NB4 (cell line): ENCODE measurements at regions not wholly inside any gene's neighbourhood (a gene's known extent, or its start where the extent isn't known, plus 50 kb on each side); places are given as distances from the start of the nearest gene placed in this dataset.

Experiments
- CTCF ChIP-seq: IDR thresholded peaks from one replicate; pipeline ENCODE4 v1.5.1; 2012; ENCODE audit warnings: low read depth, low read length
- POLR2A ChIP-seq: IDR thresholded peaks from 2 replicates; pipeline ENCODE4 v1.6.1; 2011; ENCODE audit warnings: mild to moderate bottlenecking; ENCODE audit not compliant: insufficient read length; ENCODE audit errors: extremely low read depth

- no peak for TF ChIP-seq POLR2A
- no peak for TF ChIP-seq CTCF
Observed at GRCh38 chr13:48901781-48902180, 73.9 kb upstream of the FNDC3A start.
